Naive B cell (primary cell): ENCODE measurements at regions not wholly inside any gene's neighbourhood (a gene's known extent, or its start where the extent isn't known, plus 50 kb on each side); places are given as distances from the start of the nearest gene placed in this dataset.

Experiments
- ATAC-seq, 2 donors: fragments of 150-1000 bp; cut with Tn5 transposase; 2 replicates each; pipeline ENCODE4 v1.10.0; 2021; ENCODE audit warnings: low read depth in 2 of 2, mild to moderate bottlenecking in 2 of 2, moderate library complexity in 2 of 2
- DNase-seq: peaks from one replicate; pipeline ENCODE4 v3.0.0; 2022
- H3K27ac Mint-ChIP-seq, 6 donors: one replicate each; pipeline ENCODE4 v1.8.0; 2020 to 2022; ENCODE audit warnings: mild to moderate bottlenecking in 6 of 6, mixed read lengths in 6 of 6, moderate library complexity in 5 of 6, inconsistent platforms in 2 of 6
- H3K27me3 Mint-ChIP-seq, 3 donors: one replicate each; pipeline ENCODE4 v1.8.0; 2021 to 2022; ENCODE audit warnings: mixed read lengths in 3 of 3, mild to moderate bottlenecking in 1 of 3
- H3K36me3 Mint-ChIP-seq, 2 donors: one replicate each; pipeline ENCODE4 v1.8.0; 2020 to 2022; ENCODE audit warnings: mixed read lengths in 2 of 2, inconsistent platforms in 1 of 2, mild to moderate bottlenecking in 1 of 2
- H3K4me1 Mint-ChIP-seq, 3 donors: one replicate each; pipeline ENCODE4 v1.8.0; 2020 to 2022; ENCODE audit warnings: mixed read lengths in 3 of 3, inconsistent platforms in 1 of 3, mild to moderate bottlenecking in 1 of 3, moderate library complexity in 1 of 3
- H3K4me3 Mint-ChIP-seq, 8 donors: one replicate each; pipeline ENCODE4 v1.8.0; 2020 to 2022; ENCODE audit warnings: mild to moderate bottlenecking in 8 of 8, mixed read lengths in 8 of 8, moderate library complexity in 8 of 8, inconsistent platforms in 2 of 8
- H3K9me3 Mint-ChIP-seq, 7 donors: one replicate each; pipeline ENCODE4 v1.8.0; 2020 to 2022; ENCODE audit warnings: mixed read lengths in 7 of 7, mild to moderate bottlenecking in 5 of 7, inconsistent platforms in 2 of 7, moderate library complexity in 1 of 7

DNA sequence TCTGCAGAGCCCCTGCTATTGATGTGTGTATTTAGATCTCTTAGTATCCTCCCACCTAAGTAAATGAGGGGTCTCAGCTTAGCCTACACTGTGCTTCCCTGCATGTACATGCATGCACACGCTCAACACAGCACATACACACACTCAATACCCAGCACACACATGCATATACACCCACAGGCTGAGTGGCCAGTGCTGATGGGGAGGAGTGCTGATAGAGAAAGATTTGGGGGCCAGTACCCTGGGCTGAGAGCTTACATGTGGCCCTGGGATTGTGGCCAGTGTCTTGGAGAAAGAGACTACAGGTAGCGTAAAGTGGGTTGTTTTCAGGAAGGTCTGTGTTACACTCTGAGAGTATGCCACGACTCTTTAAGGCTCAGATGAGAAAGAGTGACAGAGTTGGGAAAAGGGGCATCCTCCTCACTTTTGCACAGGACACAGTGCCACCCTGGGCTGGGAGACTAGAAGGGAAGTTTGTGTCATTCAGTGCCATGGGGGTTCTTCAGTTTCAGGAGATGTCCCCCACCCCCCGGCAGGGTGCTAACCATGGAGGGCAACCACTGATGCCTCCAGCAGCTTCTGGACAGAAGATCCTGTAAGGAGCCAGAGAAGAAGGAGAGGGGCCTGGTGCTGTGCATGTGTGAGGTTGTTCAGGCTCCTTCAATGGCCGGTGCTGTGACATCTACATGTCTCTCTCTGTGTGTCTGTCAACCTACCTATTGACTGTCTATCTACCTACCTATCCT, 166.8 kb downstream of the RHOU start:
- no peak overlapping the region for H3K27ac Mint-ChIP-seq
- DNase-seq (no peak), ATAC-seq (no peak)
- H3K9me3 Mint-ChIP-seq = peaks cover 0 to 3% (median 0%) of the 10 kb centered on the region in 7 donors
- H3K36me3 Mint-ChIP-seq = no peaks in the 10 kb centered on the region
- peaks cover 4 to 8% (median 6%) of the 10 kb centered on the region in 3 donors for H3K4me1 Mint-ChIP-seq
- no peak overlapping the region for H3K4me3 Mint-ChIP-seq
- peaks cover 0 to 15% (median 4%) of the 10 kb centered on the region in 3 donors for H3K27me3 Mint-ChIP-seq

GRCh38 chr1:228902781-228903433, 167.6 kb downstream of the RHOU start:
- H3K4me1 Mint-ChIP-seq = peaks cover under 1 to 7% (median 1%) of the 10 kb centered on the region in 3 donors
- H3K4me3 Mint-ChIP-seq = peak overlapping the region in 1 of 8 donors; percentile 29
- no peak for DNase-seq
- H3K36me3 Mint-ChIP-seq = no peaks in the 10 kb centered on the region
- peaks cover 0 to 9% (median 4%) of the 10 kb centered on the region in 3 donors for H3K27me3 Mint-ChIP-seq
- H3K9me3 Mint-ChIP-seq = peaks cover 0 to 3% (median 0%) of the 10 kb centered on the region in 7 donors
- no peak overlapping the region for H3K27ac Mint-ChIP-seq
- ATAC-seq = no peak

DNA sequence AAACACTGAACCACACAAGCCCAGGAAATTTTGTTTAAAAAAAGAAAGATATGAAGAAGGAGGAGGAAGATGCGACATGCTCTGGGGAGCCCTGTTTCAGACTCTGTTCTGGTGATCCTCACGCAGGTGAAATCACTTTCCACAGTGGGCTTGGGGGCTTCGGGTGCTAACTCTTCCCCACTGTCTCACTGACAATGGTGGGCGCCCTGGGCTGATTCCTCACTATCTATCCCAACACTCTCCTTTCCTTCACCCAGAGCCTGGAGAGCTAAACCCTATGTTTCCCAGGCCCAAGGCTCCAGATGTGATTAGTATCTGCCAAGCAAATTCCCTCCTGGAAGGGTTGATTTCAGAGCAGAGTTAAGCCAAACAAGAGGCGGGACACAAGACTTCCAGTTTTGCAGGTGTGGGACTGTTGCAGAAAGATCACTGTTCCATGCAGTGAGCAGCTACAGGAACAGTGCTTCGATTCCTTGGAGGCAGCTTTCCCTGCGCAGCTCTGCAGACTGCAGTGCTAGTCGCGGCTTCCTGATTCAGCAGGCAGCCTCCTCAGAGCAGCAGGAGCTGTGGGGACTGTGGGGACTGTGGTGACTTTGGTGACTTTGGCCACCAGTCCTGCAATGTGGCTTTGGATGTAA, 168.3 kb downstream of the RHOU start:
- peaks cover 0 to 3% (median 0%) of the 10 kb centered on the region in 7 donors for H3K9me3 Mint-ChIP-seq

DNA sequence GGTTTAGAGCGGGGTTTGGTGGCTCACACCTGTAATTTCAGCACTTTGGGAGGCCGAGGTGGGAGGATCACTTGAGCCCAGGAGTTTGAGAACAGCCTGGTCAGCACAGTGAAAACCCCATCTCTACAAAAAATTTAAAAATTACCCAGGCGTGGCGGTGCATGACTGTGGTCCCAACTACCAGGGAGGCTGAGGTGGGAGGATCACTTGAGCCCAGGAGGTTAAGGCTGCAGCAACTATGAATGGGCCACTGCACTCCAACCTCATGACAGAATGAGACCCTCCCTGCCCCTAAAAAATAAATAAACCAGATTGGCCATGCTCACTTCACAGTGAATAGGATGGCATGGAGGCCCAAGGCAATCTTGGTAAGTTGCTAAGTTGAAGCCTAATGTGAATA, 168.9 kb downstream of the RHOU start:
- no peaks in the 10 kb centered on the region for H3K36me3 Mint-ChIP-seq
- peaks cover 0 to 7% (median 4%) of the 10 kb centered on the region in 3 donors for H3K27me3 Mint-ChIP-seq
- H3K4me1 Mint-ChIP-seq = no peaks in the 10 kb centered on the region
- no peak overlapping the region for H3K4me3 Mint-ChIP-seq
- ATAC-seq = no peak
- no peak overlapping the region for H3K27ac Mint-ChIP-seq
- H3K9me3 Mint-ChIP-seq = peaks cover 0 to 4% (median 0%) of the 10 kb centered on the region in 7 donors
- no peak for DNase-seq

More for the DNA sequence above, 168.3 kb downstream of the RHOU start:
- Mint-ChIP-seq H3K4me1 (peaks cover 0 to 2% (median 0%) of the 10 kb centered on the region in 3 donors), H3K36me3 (no peaks in the 10 kb centered on the region), H3K27me3 (peaks cover 0 to 7% (median 4%) of the 10 kb centered on the region in 3 donors), H3K27ac (no peak overlapping the region), H3K4me3 (peak overlapping the region in 1 of 8 donors; percentile 29)
- no peak for ATAC-seq
- DNase-seq = no peak

GRCh38 chr1:228905701-228906101, 170.4 kb downstream of the RHOU start:
- Mint-ChIP-seq H3K4me3 (no peak overlapping the region), H3K27me3 (peaks cover 0 to 4% (median 0%) of the 10 kb centered on the region in 3 donors), H3K36me3 (no peaks in the 10 kb centered on the region), H3K4me1 (no peaks in the 10 kb centered on the region), H3K27ac (no peak overlapping the region), H3K9me3 (peaks cover 0 to 4% (median 0%) of the 10 kb centered on the region in 7 donors)
- ATAC-seq = no peak
- no peak for DNase-seq

DNA sequence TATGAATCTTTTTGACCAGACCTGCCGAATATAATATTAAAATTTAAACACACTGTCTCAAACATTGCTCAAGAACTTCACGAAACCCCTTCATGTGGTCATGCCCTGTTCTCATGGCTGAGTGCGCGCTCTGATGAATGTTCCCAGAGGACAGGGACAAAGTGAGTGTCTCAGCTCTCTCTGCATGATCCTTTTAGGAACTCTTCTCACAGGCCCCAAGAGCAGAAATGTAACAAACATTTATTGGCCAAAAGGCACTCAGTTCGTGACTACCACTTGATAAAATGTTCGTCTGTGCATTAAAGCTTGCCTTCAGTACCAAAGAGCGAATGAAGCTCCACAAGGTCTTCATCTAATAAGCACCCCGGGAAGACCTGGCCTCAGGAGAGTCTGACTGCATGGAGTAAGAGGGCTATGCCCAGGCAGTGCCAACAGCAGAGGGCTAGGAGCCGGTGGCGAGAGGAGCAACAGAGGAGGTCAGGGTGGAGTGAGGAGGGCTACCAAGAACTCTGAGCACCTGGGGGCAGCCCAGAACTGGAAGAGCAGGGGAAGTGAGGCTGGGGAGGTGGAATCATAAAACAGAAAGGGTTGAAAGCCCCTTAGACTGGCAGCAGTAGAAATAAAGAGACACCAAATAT, 171.1 kb downstream of the RHOU start:
- H3K4me3 Mint-ChIP-seq = no peak overlapping the region

GRCh38 chr1:228911225-228912210, 176.2 kb downstream of the RHOU start:
- Mint-ChIP-seq H3K36me3 (peaks cover 4 to 7% of the 10 kb centered on the region in 2 donors), H3K27ac (peak overlapping the region in 1 of 6 donors; percentile 44), H3K27me3 (no peaks in the 10 kb centered on the region), H3K9me3 (peaks cover 0 to 7% (median 2%) of the 10 kb centered on the region in 7 donors), H3K4me3 (no peak overlapping the region), H3K4me1 (no peaks in the 10 kb centered on the region)
- ATAC-seq (no peak), DNase-seq (no peak)

More for the DNA sequence above, 171.1 kb downstream of the RHOU start:
- Mint-ChIP-seq H3K27ac (no peak overlapping the region), H3K36me3 (no peaks in the 10 kb centered on the region), H3K9me3 (peaks cover 0 to 4% (median 0%) of the 10 kb centered on the region in 7 donors), H3K27me3 (peaks cover 0 to 4% (median 0%) of the 10 kb centered on the region in 3 donors), H3K4me1 (no peaks in the 10 kb centered on the region)
- DNase-seq = no peak
- ATAC-seq = no peak

GRCh38 chr1:228913626-228914414, 178.5 kb downstream of the RHOU start:
- ATAC-seq (no peak), DNase-seq (no peak)
- Mint-ChIP-seq H3K4me1 (no peaks in the 10 kb centered on the region), H3K36me3 (peaks cover 4 to 7% of the 10 kb centered on the region in 2 donors), H3K27me3 (no peaks in the 10 kb centered on the region), H3K4me3 (peak overlapping the region in 1 of 8 donors; percentile 29), H3K9me3 (peaks cover 0 to 4% (median 2%) of the 10 kb centered on the region in 7 donors), H3K27ac (no peak overlapping the region)

DNA sequence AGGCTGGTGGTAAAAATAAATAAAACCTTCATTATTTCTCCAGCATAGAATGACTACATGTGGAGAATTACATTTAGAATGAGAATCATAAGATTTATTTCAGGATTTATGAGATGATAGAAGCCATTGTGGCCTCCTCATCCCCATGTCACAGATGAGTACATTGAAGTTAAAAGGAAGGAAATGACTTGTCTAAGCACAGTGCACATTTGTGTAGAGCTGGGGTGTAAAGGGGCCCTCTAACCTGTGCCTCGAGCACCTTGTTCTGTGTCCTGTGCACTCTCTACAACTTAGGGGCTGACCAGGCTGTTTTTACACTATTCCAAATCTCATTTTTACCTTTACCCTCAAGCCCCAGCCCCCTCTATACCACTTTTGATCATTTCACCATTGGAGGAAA, 179.4 kb downstream of the RHOU start:
- Mint-ChIP-seq H3K4me3 (no peak overlapping the region), H3K36me3 (peaks cover 4 to 7% of the 10 kb centered on the region in 2 donors)
- ATAC-seq = no peak

GRCh38 chr1:228917342-228917741, 182.1 kb downstream of the RHOU start:
- no peak overlapping the region for H3K4me3 Mint-ChIP-seq
- no peak overlapping the region for H3K27ac Mint-ChIP-seq
- no peaks in the 10 kb centered on the region for H3K4me1 Mint-ChIP-seq
- H3K27me3 Mint-ChIP-seq = no peaks in the 10 kb centered on the region
- H3K9me3 Mint-ChIP-seq = peaks cover 0 to 4% (median 2%) of the 10 kb centered on the region in 7 donors
- ATAC-seq (no peak), DNase-seq (no peak)
- H3K36me3 Mint-ChIP-seq = peaks cover 4 to 7% of the 10 kb centered on the region in 2 donors

More for the DNA sequence above, 179.4 kb downstream of the RHOU start:
- H3K27ac Mint-ChIP-seq = no peak overlapping the region
- no peaks in the 10 kb centered on the region for H3K4me1 Mint-ChIP-seq
- no peaks in the 10 kb centered on the region for H3K27me3 Mint-ChIP-seq
- no peak for DNase-seq
- H3K9me3 Mint-ChIP-seq = peaks cover 0 to 4% (median 2%) of the 10 kb centered on the region in 7 donors

GRCh38 chr1:228917755-228918154, 182.5 kb downstream of the RHOU start:
- DNase-seq = no peak
- no peak for ATAC-seq
- H3K4me3 Mint-ChIP-seq = no peak overlapping the region
- no peaks in the 10 kb centered on the region for H3K4me1 Mint-ChIP-seq
- H3K9me3 Mint-ChIP-seq = peaks cover 0 to 4% (median 2%) of the 10 kb centered on the region in 7 donors
- no peak overlapping the region for H3K27ac Mint-ChIP-seq
- peaks cover 4 to 7% of the 10 kb centered on the region in 2 donors for H3K36me3 Mint-ChIP-seq
- H3K27me3 Mint-ChIP-seq = no peaks in the 10 kb centered on the region

DNA sequence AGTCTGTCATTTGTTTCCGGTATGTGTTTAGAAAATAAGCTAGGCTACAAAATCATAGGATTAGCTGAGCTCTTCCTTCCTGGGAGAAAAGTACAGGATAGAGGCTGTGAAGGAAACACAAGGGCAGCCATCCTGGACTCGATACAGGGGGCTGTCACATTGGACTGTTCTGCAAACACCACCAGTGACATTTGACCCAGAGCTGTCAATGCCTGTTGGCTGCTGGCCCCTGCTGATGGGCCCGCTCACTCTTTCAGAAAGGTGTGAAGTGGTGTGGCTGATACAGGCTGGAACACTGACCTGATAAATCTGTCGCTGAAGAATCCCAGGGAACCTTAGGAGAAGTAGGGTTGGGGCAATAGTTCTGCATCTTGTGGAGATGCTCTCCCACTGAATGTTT, 183.1 kb downstream of the RHOU start:
- DNase-seq (no peak), ATAC-seq (no peak)
- Mint-ChIP-seq H3K4me1 (no peaks in the 10 kb centered on the region), H3K27me3 (no peaks in the 10 kb centered on the region), H3K36me3 (peaks cover 4 to 7% of the 10 kb centered on the region in 2 donors), H3K4me3 (no peak overlapping the region), H3K9me3 (peaks cover 0 to 4% (median 2%) of the 10 kb centered on the region in 7 donors), H3K27ac (no peak overlapping the region)
